DND-41 (cell line): ENCODE measurements at regions not wholly inside any gene's neighbourhood (a gene's known extent, or its start where the extent isn't known, plus 50 kb on each side); places are given as distances from the start of the nearest gene placed in this dataset.

Experiments used
- EZH2 ChIP-seq: IDR thresholded peaks from 3 replicates; pipeline ENCODE4 v1.6.1; 2012; ENCODE audit warnings: borderline replicate concordance, low read depth, mild to moderate bottlenecking, moderate library complexity, low read length, inconsistent platforms; ENCODE audit not compliant: severe bottlenecking
- TF ChIP-seq, protein P1 (sequence below): IDR thresholded peaks from 2 replicates; pipeline ENCODE4 v1.5.1; 2012; ENCODE audit warnings: borderline replicate concordance, low read length, moderate library complexity, mild to moderate bottlenecking; ENCODE audit not compliant: poor library complexity, severe bottlenecking; ENCODE audit errors: extremely low read depth

- TF ChIP-seq, protein P1, sequence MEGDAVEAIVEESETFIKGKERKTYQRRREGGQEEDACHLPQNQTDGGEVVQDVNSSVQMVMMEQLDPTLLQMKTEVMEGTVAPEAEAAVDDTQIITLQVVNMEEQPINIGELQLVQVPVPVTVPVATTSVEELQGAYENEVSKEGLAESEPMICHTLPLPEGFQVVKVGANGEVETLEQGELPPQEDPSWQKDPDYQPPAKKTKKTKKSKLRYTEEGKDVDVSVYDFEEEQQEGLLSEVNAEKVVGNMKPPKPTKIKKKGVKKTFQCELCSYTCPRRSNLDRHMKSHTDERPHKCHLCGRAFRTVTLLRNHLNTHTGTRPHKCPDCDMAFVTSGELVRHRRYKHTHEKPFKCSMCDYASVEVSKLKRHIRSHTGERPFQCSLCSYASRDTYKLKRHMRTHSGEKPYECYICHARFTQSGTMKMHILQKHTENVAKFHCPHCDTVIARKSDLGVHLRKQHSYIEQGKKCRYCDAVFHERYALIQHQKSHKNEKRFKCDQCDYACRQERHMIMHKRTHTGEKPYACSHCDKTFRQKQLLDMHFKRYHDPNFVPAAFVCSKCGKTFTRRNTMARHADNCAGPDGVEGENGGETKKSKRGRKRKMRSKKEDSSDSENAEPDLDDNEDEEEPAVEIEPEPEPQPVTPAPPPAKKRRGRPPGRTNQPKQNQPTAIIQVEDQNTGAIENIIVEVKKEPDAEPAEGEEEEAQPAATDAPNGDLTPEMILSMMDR = no peak
- no peak for TF ChIP-seq EZH2
Observed at GRCh38 chr3:66656609-66657008, 155.8 kb upstream of the LRIG1 start.
